ENCODE measurements at regions not wholly inside any gene's neighbourhood (a gene's known extent, or its start where the extent isn't known, plus 50 kb on each side); places are given as distances from the start of the nearest gene placed in this dataset.

- TF ChIP-seq EP300 (IDR thresholded peaks at IDR 0.05) (no peak), POLR2A (IDR thresholded peaks at IDR 0.05) (no peak)
- TF ChIP-seq, protein P1, sequence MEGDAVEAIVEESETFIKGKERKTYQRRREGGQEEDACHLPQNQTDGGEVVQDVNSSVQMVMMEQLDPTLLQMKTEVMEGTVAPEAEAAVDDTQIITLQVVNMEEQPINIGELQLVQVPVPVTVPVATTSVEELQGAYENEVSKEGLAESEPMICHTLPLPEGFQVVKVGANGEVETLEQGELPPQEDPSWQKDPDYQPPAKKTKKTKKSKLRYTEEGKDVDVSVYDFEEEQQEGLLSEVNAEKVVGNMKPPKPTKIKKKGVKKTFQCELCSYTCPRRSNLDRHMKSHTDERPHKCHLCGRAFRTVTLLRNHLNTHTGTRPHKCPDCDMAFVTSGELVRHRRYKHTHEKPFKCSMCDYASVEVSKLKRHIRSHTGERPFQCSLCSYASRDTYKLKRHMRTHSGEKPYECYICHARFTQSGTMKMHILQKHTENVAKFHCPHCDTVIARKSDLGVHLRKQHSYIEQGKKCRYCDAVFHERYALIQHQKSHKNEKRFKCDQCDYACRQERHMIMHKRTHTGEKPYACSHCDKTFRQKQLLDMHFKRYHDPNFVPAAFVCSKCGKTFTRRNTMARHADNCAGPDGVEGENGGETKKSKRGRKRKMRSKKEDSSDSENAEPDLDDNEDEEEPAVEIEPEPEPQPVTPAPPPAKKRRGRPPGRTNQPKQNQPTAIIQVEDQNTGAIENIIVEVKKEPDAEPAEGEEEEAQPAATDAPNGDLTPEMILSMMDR (IDR thresholded peaks at IDR 0.05): no peak
These were observed 312.1 kb upstream of the ROBO1 start for GRCh38 chr3:80079886-80080285.

All from ovary (tissue), 3 donors.